SK-MEL-5 (cell line): ENCODE measurements at regions not wholly inside any gene's neighbourhood (a gene's known extent, or its start where the extent isn't known, plus 50 kb on each side); places are given as distances from the start of the nearest gene placed in this dataset.
A peak's percentile ranks its signal among the peaks of the same experiment; 100 is the strongest.

Source experiments
- DNase-seq: peaks from one replicate; pipeline ENCODE4 v3.0.0-alpha.2; 2016; ENCODE audit warnings: low read depth, low spot score
- in situ Hi-C: cut with HindIII; loops from 2 replicates; pipeline ENCODE4 v1.10.0; 2016; ENCODE audit warnings: low sequenced_read_pairs, high pct_unique_total_duplicates, low pct_unique_long_range_greater_than_20kb

DNA sequence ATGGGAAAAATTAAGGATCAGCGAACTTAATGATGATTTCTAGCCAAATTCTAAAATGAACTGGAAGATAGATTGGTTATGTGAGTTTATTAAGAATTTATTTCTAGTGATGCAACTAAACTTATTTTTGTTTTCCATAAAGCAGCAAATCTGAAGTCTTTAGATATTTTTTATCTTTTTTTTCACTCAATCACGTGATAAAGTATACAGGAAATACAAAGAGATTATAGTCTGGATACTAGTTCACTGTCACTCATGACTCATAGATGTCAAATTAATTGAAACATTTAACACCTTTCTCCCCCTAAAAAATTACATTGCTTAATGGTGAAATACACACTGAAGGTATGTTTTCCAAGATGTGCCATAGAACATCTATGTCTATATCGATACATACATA, 416.9 kb downstream of the TUSC7 start:
- no peak for DNase-seq
- in situ Hi-C loops, result no loop called here

DNA sequence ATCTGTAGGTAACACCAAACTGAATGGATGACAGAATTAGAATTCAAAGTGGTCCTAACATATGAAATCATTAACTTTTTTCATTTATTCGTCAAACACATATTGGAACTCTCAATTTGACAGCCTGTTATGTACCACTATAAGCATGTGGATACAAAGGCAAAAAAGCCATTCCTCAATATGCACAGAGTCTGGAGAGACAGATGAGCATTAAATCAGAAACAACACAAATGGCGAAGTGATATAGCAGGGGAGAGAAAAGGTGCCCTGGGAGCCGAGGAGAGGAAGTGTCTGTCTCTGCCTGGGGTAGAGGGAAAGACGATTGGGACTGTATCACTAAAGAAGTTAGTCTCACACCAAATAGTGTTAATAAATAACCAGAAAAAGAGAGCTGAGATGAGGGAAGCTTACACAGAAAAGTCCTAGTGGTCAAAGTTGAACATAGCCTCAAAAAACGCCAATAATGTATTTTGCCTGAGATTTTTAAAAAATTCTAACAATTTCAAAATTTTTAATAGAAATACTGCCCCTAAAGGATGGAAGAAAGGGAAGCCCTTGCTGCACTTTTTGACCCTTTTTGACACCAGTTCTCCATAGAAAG, 417.5 kb downstream of the TUSC7 start:
- no peak for DNase-seq
- in situ Hi-C loops, result no loop called here

GRCh38 chr3:117128133-117128532, 418.6 kb downstream of the TUSC7 start:
- in situ Hi-C loops, result no loop called here
- DNase-seq, result no peak

DNA sequence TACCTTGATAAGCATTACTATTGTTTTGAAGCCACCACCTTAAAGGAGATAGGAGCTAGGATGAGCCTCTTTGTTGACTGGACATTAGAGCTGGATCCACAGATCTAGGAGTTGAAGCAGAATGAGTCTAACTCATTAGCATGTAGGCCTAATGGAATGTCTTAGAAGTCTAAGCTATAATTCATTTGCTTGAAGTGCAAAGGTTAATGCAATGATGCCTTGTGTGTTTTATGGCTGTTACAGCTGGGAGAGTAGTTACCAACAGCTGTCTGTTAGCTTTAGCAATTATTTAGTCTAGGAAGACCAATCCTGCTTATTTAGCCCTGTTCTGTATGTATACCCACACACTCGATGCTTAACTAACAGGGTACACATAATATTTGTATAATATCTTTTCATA, 419.3 kb downstream of the TUSC7 start:
- in situ Hi-C loops, result no loop called here

GRCh38 chr3:117129516-117129915, 419.9 kb downstream of the TUSC7 start:
- in situ Hi-C loops, result no loop called here
- no peak for DNase-seq

More for the DNA sequence above, 419.3 kb downstream of the TUSC7 start:
- DNase-seq, result no peak

DNA sequence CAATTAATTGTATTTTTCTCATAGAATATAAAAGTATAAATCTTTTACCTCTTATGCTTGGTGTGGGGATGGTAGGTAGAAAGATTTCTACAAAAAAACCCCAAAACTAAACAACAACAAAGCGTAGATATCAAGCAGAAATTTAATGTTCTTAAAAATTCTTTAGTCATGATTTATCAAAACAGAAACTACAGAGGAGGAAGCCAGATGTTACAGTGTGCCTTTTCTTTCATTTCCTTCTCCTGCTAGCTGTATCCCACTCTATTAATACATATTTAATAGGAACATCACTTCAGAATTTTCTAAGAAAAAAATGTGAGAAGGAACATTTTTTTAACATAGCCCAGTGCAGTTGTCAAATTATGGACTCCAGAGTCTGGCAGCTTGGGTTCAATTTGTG, 420.6 kb downstream of the TUSC7 start:
- no peak for DNase-seq
- in situ Hi-C loops, result no loop called here

- in situ Hi-C loops, result no loop called here
- no peak for DNase-seq
Observed at GRCh38 chr3:117131259-117131658, 421.7 kb downstream of the TUSC7 start.

- no peak for DNase-seq
- in situ Hi-C loops, result no loop called here
Observed at GRCh38 chr3:117133066-117133465, 423.5 kb downstream of the TUSC7 start.

- DNase-seq, result no peak
- in situ Hi-C loops, result no loop called here
Observed at GRCh38 chr3:117135207-117135606, 425.6 kb downstream of the TUSC7 start.

DNA sequence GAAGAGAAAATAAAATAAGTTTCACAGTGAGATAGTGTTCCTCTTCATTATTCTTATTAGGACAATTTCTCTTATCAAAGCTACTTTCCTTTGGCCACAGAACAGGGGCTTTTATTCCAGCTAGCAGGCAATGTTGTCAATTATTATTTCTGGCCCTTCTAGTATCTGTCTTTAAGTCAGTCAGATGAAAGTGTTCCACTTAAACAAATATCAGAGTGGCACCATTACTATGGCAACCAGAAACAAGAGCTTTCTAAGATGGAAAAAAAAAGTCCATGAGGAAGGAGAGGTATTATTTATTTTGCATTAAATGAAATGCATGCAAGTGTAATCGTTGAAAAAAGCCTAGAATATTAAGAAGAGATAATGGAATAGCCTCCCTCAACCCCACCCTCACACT, 426.4 kb downstream of the TUSC7 start:
- in situ Hi-C loops, result no loop called here
- DNase-seq, result no peak

- in situ Hi-C loops, result no loop called here
Observed at GRCh38 chr3:117137065-117137464, 427.5 kb downstream of the TUSC7 start.

DNA sequence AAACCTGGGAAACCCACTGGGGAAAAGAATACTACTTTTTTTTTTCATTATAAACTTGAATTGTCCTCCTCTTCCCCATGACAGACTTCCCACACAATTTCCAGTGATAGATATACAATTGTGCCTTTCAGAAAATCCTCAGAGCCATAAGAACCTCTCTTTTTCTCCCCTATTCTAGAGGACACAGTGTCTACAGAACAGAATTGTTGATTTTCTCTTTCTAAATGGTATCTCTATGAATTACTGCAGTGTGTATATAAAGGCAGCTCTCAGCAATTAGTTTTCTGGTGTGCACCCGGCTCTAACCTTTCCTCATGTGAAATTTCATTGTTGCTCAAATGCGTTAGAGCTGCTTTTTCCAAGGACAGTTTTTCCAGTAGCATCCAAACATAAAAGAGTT, 430.1 kb downstream of the TUSC7 start:
- in situ Hi-C loops, result no loop called here

More at GRCh38 chr3:117137065-117137464, 427.5 kb downstream of the TUSC7 start:
- no peak for DNase-seq

DNA sequence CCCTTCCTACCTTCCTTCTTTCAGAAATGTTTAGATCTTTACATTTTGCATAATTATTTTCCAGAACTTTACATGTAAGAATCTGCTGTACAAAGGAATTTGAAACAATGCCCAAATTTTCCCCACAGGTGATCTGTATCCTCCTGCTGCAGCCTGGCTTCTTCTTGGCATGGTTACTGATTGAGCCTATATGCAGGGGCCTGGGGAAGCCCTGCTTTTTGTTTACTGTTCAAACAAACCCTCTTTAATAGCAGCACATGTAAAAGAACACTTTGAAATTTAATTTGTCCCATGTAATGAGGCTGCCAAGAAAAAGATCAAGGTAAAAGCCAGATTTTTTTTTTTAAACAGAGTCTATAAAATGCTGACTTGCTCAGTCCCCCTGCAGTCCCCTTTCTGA, 432.2 kb downstream of the TUSC7 start:
- in situ Hi-C loops, result no loop called here
- DNase-seq, result no peak

More for the DNA sequence above, 430.1 kb downstream of the TUSC7 start:
- peak; percentile 82 for DNase-seq

DNA sequence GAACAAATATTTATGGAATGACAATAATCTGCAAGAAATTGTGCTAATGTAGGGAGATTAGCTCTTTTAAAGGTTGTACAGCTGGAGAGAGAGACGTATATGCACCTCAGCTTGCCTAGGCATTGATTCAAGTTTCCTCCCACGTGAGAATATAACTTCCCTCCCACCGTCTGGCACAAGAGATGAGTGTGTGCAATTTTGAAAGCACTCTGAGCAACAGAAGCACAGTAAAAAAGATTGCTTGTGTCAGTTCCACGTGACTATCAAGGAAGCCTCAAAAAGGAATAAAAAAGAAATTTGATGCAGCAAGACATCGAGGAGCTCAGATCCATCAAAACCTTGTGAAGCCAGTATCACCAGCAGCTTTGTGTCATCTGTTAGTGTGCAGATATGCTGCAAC, 435.3 kb downstream of the TUSC7 start:
- DNase-seq, result no peak
- in situ Hi-C loops, result no loop called here

DNA sequence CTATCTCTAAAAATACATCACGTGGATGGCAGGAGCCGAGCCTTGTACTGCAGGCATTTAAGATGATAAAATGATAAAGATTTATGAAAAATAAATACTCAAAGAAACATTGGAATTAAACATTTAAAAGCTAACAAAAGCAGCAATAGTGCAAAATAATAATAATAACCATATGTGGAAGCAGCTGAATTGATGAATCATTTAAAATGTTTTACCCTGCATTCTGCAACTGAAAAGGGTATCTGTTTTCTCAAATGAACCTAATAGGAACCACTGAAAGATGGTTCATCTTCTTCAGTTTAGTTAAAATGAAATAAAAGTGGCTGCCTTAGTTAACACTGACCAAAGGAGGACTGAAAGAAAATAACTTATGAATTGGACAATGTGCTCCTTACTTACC, 436.1 kb downstream of the TUSC7 start:
- in situ Hi-C loops, result no loop called here
- DNase-seq, result no peak

- no peak for DNase-seq
- in situ Hi-C loops, result no loop called here
Observed at GRCh38 chr3:117146571-117146970, 437.0 kb downstream of the TUSC7 start.

DNA sequence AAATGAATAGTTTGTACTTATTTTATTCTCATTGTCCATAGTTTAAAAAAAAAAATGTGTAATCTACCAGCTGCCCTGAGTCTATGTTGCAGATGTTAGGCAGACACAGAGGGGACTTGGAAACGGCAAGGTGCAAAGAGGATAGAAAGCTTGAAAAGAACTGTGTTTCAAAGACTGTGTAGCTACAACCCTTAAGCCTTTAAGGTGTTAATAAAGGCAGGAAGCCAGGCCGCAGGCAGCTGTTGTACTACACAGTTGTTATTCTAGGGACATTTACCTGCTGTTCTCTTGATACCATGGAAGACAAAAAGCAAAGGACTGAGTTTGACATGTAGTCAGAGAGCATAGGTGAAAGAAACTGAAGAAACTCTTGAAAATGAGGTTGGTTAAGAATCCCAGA, 440.0 kb downstream of the TUSC7 start:
- in situ Hi-C loops, result no loop called here
- DNase-seq, result no peak

DNA sequence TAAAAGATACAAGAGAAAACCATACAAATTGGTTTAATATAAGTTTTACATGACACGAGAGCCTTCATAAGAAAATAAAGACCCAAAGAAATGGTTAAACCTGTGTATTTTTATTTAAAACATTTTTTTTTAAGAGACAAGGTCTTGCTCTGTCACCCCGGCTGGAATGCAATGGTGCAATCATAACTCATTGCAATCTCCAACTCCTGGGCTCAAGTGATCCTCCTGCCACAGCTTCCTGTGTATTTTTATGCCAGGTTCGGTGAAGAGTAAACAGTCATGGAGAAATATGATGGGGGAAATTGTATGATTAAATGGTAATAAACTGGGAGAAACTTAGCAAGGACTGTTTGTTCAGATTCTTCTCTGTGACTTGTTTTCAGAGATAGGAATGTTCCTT, 441.0 kb downstream of the TUSC7 start:
- DNase-seq, result no peak
- in situ Hi-C loops, result no loop called here

DNA sequence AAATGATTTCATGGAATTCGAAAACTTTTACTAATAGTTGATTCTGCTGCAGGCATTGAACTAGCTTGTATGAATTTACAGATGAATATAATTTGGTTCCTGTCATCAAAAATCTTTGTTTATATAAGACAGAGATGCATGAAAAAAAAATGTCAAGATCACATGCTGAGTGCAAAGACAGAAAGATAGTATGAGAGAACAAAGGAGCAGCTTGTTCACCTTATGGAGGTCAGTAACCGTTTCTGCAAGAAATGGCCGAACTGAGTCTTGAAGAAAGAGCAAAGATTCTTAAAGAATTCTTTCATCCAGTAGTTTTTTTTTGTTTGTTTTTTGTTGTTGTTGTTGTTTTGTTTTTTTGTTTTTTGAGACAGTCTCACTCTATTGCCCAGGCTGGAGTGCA, 450.6 kb downstream of the TUSC7 start:
- in situ Hi-C loops, result no loop called here
- peak; percentile 54 for DNase-seq

DNA sequence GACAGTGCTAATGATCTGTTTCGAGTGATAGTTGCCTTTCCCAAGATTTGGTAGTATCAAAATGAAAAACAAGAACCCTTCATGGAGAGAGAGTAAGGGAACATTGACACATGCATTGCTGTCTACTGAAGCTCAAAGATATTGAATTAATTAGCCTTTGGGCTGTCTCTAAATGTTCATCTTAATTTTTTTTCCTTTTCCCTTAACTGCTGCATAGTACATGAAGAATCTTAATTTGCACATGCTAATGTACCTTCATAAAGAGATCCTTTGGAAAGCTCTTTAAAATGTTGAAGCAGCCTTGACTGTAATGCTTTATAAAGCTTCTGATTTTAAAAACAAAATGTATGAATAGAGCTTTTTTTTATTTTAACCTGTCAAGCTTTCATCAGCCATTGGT, 452.2 kb downstream of the TUSC7 start:
- in situ Hi-C loops, result no loop called here
- DNase-seq, result no peak
